ENCODE measurements at regions not wholly inside any gene's neighbourhood (a gene's known extent, or its start where the extent isn't known, plus 50 kb on each side); places are given as distances from the start of the nearest gene placed in this dataset.

DNA sequence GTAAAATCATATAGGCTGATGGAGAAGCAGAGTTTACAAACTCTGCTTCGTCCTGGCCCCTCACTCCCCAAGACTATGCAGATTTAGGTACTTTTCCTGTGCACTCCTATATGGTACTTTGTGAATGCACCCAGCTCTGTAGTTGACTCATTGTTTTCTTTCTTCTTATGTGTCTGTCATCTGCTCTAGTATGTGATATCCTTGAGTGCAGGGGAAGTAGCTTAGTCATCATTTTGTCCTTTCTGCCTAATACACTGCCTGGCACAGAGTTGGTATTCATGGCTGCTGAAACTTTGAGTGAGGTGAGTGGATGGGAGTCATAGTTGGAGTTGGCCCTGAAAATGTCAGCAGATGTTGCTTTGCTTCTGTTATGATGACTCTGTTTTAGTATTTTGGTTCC lies 222.6 kb downstream of the RNF144B start:
- TF ChIP-seq POLR2A (IDR thresholded peaks at IDR 0.05; ENCODE audit: low read depth, low read length) (no peak), POU2F2 (IDR thresholded peaks at IDR 0.05; ENCODE audit: low read depth, low read length) (no peak), POLR2AphosphoS5 (IDR thresholded peaks at IDR 0.05; ENCODE audit: low read depth, low read length) (no peak), SPI1 (IDR thresholded peaks at IDR 0.05; ENCODE audit: low read depth, low read length) (no peak), PAX5 (IDR thresholded peaks at IDR 0.05; ENCODE audit: insufficient read depth, low read length, severe bottlenecking) (no peak), TAF1 (IDR thresholded peaks at IDR 0.05; ENCODE audit: low read depth, low read length) (no peak)
